ENCODE measurements at regions not wholly inside any gene's neighbourhood (a gene's known extent, or its start where the extent isn't known, plus 50 kb on each side); places are given as distances from the start of the nearest gene placed in this dataset.

GRCh38 chr3:187974871-187975271 lies 179.1 kb upstream of the LPP start:
- intact Hi-C loops (cut with micrococcal nuclease; ENCODE audit: unreplicated experiment): no loop called here
- Histone ChIP-seq H3K9me3 (ENCODE audit: control insufficient read depth, insufficient read depth, low read depth, low read length) (no peaks in the 10 kb centered on the region), H3K27ac (ENCODE audit: low read length) (no peak overlapping the region), H3K36me3 (ENCODE audit: control insufficient read depth, insufficient read depth, low read length) (no peaks in the 10 kb centered on the region), H3K4me3 (ENCODE audit: low read depth in 2 of 2, low read length in 2 of 2) (no peak overlapping the region), H3K27me3 (ENCODE audit: control insufficient read depth, insufficient read depth, low read length) (no peaks in the 10 kb centered on the region), H3K4me1 (ENCODE audit: control insufficient read depth, insufficient read depth, low read length) (no peaks in the 10 kb centered on the region)
- no peak for ATAC-seq
- ChIA-PET CTCF (interaction anchor here (0.6 kb wide), 1 partner anchor 21 kb away, joined by 3 read pairs; no protein-coding TSS in a partner anchor), POLR2A (no interaction called here)
- in situ Hi-C loops (cut with HindIII; ENCODE audit: low pct_unique_long_range_greater_than_20kb, low sequenced_read_pairs): no loop called here
- TF ChIP-seq TCF7L2 (IDR thresholded peaks at IDR 0.05; ENCODE audit: low read depth, low read length): no peak
- TF ChIP-seq REST (IDR thresholded peaks at IDR 0.05; ENCODE audit: insufficient read depth in 1 of 2, low read depth in 2 of 2, low read length in 1 of 2): no peak
- TF ChIP-seq, protein P1, sequence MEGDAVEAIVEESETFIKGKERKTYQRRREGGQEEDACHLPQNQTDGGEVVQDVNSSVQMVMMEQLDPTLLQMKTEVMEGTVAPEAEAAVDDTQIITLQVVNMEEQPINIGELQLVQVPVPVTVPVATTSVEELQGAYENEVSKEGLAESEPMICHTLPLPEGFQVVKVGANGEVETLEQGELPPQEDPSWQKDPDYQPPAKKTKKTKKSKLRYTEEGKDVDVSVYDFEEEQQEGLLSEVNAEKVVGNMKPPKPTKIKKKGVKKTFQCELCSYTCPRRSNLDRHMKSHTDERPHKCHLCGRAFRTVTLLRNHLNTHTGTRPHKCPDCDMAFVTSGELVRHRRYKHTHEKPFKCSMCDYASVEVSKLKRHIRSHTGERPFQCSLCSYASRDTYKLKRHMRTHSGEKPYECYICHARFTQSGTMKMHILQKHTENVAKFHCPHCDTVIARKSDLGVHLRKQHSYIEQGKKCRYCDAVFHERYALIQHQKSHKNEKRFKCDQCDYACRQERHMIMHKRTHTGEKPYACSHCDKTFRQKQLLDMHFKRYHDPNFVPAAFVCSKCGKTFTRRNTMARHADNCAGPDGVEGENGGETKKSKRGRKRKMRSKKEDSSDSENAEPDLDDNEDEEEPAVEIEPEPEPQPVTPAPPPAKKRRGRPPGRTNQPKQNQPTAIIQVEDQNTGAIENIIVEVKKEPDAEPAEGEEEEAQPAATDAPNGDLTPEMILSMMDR (IDR thresholded peaks at IDR 0.05): peak; percentile 22; the same call in 1 of the 2 replicates
- TF ChIP-seq POLR2AphosphoS5 (IDR thresholded peaks at IDR 0.05; ENCODE audit: low read depth, low read length): no peak
- no peak for TF ChIP-seq SIN3A (IDR thresholded peaks at IDR 0.05; ENCODE audit: borderline replicate concordance, insufficient read depth, low read depth, low read length)
- no TSS peak for BruUV-seq (replicated peaks)
- DNase-seq (ENCODE audit: low read depth, low spot score): no peak

- ATAC-seq (0 out of 2 replicates have a peak, but pooled peaks have one; percentile 20), DNase-seq (ENCODE audit: low read depth, low spot score) (no peak)
- Histone ChIP-seq H3K27ac (ENCODE audit: low read length) (no peak overlapping the region), H3K4me3 (ENCODE audit: low read depth in 2 of 2, low read length in 2 of 2) (no peak overlapping the region), H3K4me1 (ENCODE audit: control insufficient read depth, insufficient read depth, low read length) (no peaks in the 10 kb centered on the region), H3K27me3 (ENCODE audit: control insufficient read depth, insufficient read depth, low read length) (0 out of 2 replicates have a peak, but pooled peaks cover 2% of the 10 kb centered on the region), H3K9me3 (ENCODE audit: control insufficient read depth, insufficient read depth, low read depth, low read length) (no peaks in the 10 kb centered on the region), H3K36me3 (ENCODE audit: control insufficient read depth, insufficient read depth, low read length) (no peaks in the 10 kb centered on the region)
- in situ Hi-C loops (cut with HindIII; ENCODE audit: low pct_unique_long_range_greater_than_20kb, low sequenced_read_pairs) (no loop called here), intact Hi-C loops (cut with micrococcal nuclease; ENCODE audit: unreplicated experiment) (no loop called here)
- ChIA-PET POLR2A (no interaction called here), CTCF (interaction anchor here (0.6 kb wide), 1 partner anchor 20 kb away, joined by 3 read pairs; no protein-coding TSS in a partner anchor)
- TF ChIP-seq POLR2AphosphoS5 (IDR thresholded peaks at IDR 0.05; ENCODE audit: low read depth, low read length): no peak
- no peak for TF ChIP-seq SIN3A (IDR thresholded peaks at IDR 0.05; ENCODE audit: borderline replicate concordance, insufficient read depth, low read depth, low read length)
- TF ChIP-seq, protein P1 (IDR thresholded peaks at IDR 0.05): no peak
- TF ChIP-seq TCF7L2 (IDR thresholded peaks at IDR 0.05; ENCODE audit: low read depth, low read length): no peak
- no peak for TF ChIP-seq REST (IDR thresholded peaks at IDR 0.05; ENCODE audit: insufficient read depth in 1 of 2, low read depth in 2 of 2, low read length in 1 of 2)
- no TSS peak for BruUV-seq (replicated peaks)
These were observed 178.2 kb upstream of the LPP start for GRCh38 chr3:187975561-187976364.

Measured in Panc1 (cell line).